Hematopoietic multipotent progenitor cell (in vitro differentiated cells): ENCODE measurements at regions not wholly inside any gene's neighbourhood (a gene's known extent, or its start where the extent isn't known, plus 50 kb on each side); places are given as distances from the start of the nearest gene placed in this dataset.

Experiments used
- DNase-seq, 3 donors: peaks; one replicate each; pipeline ENCODE4 v3.0.0-alpha.2; 2011 to 2015; ENCODE audit warnings: low read depth in 2 of 3, low spot score in 2 of 3

- DNase-seq: no peak
Observed at GRCh38 chr18:7413906-7414305, 153.2 kb upstream of the PTPRM start.

GRCh38 chr18:7414459-7414858 is 152.7 kb upstream of the PTPRM start:
- no peak for DNase-seq

- peak in 2 of 3 donors; percentile 5 to 21 for DNase-seq
Observed at GRCh38 chr18:7415081-7415894, 151.8 kb upstream of the PTPRM start.

DNA sequence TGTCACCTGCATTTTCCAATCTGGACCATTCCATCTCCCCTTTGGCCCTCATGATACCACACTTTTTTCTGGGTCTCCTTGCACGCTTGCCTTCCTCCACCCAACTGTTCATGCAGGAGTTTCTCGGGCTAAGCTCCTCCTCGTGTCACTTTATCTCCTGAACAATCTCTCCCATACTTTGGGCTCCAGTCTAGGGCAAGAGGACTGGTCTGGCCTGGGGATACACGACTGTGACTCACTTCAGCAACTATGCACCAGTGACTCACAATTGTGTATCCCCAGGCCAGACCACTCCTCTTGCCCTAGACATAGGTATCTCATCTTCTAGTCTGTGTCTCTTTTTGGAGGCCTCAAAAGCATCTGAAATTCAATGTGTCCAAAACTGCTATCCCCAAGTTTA is 149.4 kb upstream of the PTPRM start:
- DNase-seq: no peak

GRCh38 chr18:7429831-7430230 is 137.3 kb upstream of the PTPRM start:
- DNase-seq: no peak

DNA sequence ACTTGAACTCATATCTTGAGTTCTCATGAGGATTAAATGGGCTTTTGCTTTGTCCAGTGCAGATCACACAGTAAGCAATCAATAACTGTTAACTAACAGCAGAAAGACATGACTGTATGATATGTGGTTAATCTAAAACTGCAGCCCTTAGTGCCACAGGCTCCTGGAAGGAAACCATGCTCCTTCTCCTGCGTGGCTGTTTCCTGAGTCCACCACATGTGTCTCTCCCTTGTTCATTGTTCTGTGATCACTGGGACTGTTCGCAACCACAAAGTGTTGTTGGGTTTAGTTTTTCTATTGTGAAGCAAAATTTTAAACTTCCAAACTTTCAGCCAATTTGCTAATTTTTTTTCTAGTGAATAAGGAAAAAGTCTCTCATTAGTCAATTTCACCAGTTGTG is 130.9 kb upstream of the PTPRM start:
- peak in 2 of 3 donors; percentile 32 to 75 for DNase-seq

- DNase-seq: no peak
Observed at GRCh38 chr18:7437870-7438269, 129.2 kb upstream of the PTPRM start.

GRCh38 chr18:7438646-7439045 is 128.5 kb upstream of the PTPRM start:
- no peak for DNase-seq

- DNase-seq: no peak
Observed at GRCh38 chr18:7447318-7448028, 119.6 kb upstream of the PTPRM start.

- DNase-seq: peak in 2 of 3 donors; percentile 40 to 67
Observed at GRCh38 chr18:7452331-7452730, 114.8 kb upstream of the PTPRM start.

DNA sequence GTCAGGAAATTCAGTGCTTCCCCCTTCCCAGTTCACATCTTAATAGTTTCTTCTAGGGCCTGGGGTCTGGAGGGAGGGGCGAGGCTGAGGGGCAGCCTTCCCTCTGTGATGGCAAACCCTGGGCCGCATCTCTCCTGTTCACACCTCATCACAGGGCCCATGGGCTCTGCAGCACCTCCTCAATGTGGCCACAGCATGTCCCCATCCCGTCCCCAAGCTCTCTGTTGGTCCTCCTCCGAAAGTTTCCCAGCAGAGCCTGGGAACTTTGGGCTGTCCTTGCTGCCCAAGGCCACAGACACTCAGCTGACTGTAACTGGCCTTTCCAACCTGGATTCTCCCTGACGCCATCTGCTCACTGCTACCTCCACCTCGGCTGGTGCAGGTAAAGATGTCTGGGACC is 112.7 kb upstream of the PTPRM start:
- DNase-seq: no peak

DNA sequence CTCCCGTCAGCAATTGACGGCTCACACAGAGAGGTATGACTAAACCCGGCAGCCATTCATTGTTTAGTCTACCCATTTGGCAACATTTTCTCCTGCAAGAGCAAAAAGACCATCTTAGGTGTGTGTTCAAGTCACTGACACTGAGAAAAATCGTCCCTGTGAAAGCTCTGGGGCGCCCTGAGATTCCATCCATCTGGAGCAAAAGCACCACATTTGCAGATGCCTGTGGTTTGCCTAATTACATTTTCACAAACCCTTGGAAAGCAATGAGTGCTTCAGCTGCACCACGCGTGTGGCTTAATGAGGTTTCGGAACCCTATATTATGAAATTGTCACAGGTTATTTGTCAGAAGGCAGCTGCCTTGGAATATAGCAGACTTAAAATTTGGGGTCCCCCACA is 110.7 kb upstream of the PTPRM start:
- DNase-seq: no peak

DNA sequence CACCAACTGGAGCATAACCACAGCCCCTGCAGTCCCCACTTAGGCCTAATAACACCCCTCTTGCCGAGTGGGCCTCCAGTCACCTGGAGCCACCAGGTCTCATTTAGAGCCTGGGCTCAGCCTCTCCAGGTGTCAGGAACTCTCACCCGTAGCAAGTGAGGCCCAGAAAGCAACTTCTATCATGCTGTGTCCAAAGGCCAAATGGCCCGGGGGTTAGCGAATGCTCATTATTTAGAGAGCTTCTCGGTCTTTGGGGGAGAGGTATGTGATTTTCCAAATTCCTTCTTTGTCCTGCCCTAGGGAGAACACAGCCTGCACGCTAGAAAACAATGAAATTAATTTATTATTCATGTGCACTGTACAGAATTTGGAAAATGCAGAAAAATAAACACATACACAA is 109.9 kb upstream of the PTPRM start:
- DNase-seq: no peak

DNA sequence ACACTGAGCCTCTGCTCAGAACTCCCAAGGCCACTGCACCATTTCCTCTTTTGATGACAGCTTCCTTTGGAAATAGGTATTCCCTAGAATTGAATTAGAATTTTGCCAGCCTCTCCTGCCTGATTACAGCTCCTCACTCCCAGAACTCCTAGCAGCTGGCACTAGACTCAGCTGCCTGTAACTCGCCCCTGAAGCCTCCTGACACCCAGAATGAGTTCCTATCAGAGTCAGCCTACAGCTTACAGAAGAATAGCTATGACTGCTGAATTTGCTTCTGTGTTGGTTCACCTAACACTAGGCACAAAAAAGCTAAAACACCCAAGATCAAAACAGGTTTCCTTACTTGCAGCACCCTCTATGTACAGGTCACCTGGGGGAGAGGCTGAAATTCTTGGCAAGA is 108.2 kb upstream of the PTPRM start:
- DNase-seq: no peak

- no peak for DNase-seq
Observed at GRCh38 chr18:7459851-7460770, 107.0 kb upstream of the PTPRM start.

GRCh38 chr18:7464245-7464966 is 102.7 kb upstream of the PTPRM start:
- no peak for DNase-seq

DNA sequence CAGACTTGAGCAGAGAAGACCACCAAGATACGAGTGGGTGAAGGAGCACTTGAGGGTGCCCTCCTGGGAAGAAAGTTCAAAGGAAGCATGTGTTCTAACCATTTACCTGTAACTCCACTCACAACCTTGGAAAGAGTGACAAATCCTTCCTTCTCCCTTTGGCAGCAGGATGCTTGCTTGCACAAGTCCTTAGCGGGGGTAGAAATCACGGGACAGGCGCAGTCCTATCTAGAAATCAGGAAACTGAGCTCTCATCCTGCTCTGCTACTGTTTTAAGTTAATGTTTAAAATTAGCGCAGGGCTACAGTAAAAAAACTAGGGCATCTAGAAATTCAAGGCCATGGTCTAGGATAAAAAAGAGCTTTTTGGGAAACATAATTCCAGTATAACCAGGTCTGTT is 100.9 kb upstream of the PTPRM start:
- DNase-seq: no peak

DNA sequence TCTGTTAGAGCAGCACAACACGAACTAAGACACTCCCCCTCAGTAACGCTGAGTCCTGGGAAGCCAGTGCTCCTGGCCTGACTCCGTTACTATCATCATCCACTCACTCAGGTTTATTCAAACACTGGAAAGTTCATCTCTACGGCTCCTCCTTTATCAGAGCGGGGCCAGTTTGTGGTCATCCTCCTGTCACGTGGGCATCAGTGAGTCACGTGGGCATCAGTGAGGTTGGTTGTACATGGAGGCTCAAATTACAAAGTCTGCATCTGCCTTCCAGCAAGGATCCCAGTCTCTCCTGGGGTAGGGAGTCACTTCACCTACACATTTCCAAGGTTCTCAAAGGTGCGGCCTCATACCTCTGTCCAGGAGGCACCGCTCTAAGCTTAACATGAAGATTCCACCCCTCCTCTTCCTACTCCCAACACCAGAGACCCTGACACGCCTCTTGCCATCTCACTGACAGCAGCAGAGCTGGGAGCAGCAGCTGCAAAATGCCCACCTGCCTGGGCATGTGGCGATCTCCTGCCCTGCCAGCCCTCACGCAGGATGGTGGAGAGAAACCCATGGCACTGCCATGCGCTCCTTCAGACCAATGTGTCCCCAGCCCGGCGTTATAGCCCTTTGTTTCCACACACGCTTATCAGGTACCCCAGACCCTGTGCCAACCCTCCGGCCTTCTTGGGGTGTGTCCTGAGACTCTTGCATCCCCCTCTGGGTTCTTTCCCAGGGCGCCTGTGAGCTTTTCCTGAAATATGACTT is 99.2 kb upstream of the PTPRM start:
- DNase-seq: no peak

- no peak for DNase-seq
Observed at GRCh38 chr18:7470101-7470500, 97.0 kb upstream of the PTPRM start.

DNA sequence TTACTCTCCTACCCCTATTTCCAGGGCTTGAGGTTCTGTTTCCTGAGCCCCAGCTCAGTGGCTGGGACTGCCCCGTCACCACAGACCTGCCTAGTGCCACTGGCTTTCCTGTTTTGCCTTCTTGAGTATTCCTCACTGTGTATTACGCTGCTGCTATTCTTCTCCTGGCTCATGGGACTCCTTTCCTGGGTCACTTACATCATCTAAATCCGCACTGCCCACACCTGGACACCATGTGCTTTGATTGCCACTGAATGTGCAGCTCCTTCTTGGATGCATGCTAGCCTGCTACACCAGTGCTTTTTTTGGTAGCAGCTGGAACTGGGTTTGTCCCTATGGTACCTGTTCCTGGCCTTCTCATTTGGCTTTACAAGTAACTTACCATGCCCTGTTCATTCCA is 96.6 kb upstream of the PTPRM start:
- DNase-seq: no peak
